Left lobe of liver (tissue), 2 donors: ENCODE measurements at regions not wholly inside any gene's neighbourhood (a gene's known extent, or its start where the extent isn't known, plus 50 kb on each side); places are given as distances from the start of the nearest gene placed in this dataset.

Experiments
- ATAC-seq: fragments of 200-7000 bp; cut with Tn5 transposase; one replicate; pipeline ENCODE4 v1.9.1; 2020; ENCODE audit warnings: mild to moderate bottlenecking, moderate library complexity
- DNase-seq: peaks from one replicate; pipeline ENCODE4 v3.0.0-alpha.2; 2020; ENCODE audit warnings: low spot score
- donor health status: DM: no; HTN: no; CAD: no; lungs with moderate emphysema.
- donor health status: DM: no; HTN: yes; CAD: no.

- DNase-seq = no peak
Observed at GRCh38 chrX:46447384-46447783, 97.8 kb downstream of the ZNF674 start.

GRCh38 chrX:46446727-46447378 is 98.4 kb downstream of the ZNF674 start:
- DNase-seq (peak; percentile 86), ATAC-seq (peak; percentile 97)

More at GRCh38 chrX:46447384-46447783, 97.8 kb downstream of the ZNF674 start:
- peak; percentile 58 for ATAC-seq

- ATAC-seq (no peak), DNase-seq (no peak)
Observed at GRCh38 chrX:46444011-46444410, 101.2 kb downstream of the ZNF674 start.

GRCh38 chrX:46436744-46437143 is 108.5 kb downstream of the ZNF674 start:
- ATAC-seq (no peak), DNase-seq (no peak)

- no peak for ATAC-seq
- no peak for DNase-seq
Observed at GRCh38 chrX:46433892-46434291, 111.3 kb downstream of the ZNF674 start.

- ATAC-seq (peak; percentile 81), DNase-seq (peak; percentile 53)
Observed at GRCh38 chrX:46408553-46409407, 136.4 kb downstream of the ZNF674 start.

GRCh38 chrX:46407753-46408130 is 137.5 kb downstream of the ZNF674 start:
- ATAC-seq (no peak), DNase-seq (no peak)

- no peak for ATAC-seq
- DNase-seq = no peak
Observed at GRCh38 chrX:46407036-46407752, 138.0 kb downstream of the ZNF674 start.

- no peak for ATAC-seq
- DNase-seq = no peak
Observed at GRCh38 chrX:46404774-46405173, 140.4 kb downstream of the ZNF674 start.

- DNase-seq = no peak
- ATAC-seq = peak; percentile 40
Observed at GRCh38 chrX:46400530-46401443, 144.4 kb downstream of the ZNF674 start.

- DNase-seq (no peak), ATAC-seq (no peak)
Observed at GRCh38 chrX:46398874-46399273, 146.3 kb downstream of the ZNF674 start.

GRCh38 chrX:46398126-46398525 is 147.1 kb downstream of the ZNF674 start:
- DNase-seq (no peak), ATAC-seq (no peak)

- DNase-seq (no peak), ATAC-seq (no peak)
Observed at GRCh38 chrX:46386511-46386910, 158.7 kb downstream of the ZNF674 start.

GRCh38 chrX:46383006-46383405 is 162.2 kb downstream of the ZNF674 start:
- no peak for ATAC-seq
- no peak for DNase-seq

- DNase-seq (no peak), ATAC-seq (no peak)
Observed at GRCh38 chrX:46382595-46382994, 162.6 kb downstream of the ZNF674 start.

GRCh38 chrX:46381630-46382029 is 163.6 kb downstream of the ZNF674 start:
- peak; percentile 65 for ATAC-seq
- no peak for DNase-seq

GRCh38 chrX:46380148-46380752 is 165.0 kb downstream of the ZNF674 start:
- DNase-seq = no peak
- no peak for ATAC-seq

- DNase-seq (no peak), ATAC-seq (peak; percentile 56)
Observed at GRCh38 chrX:46376246-46376885, 168.9 kb downstream of the ZNF674 start.

- ATAC-seq (no peak), DNase-seq (no peak)
Observed at GRCh38 chrX:46375831-46376230, 169.4 kb downstream of the ZNF674 start.

GRCh38 chrX:46374371-46374770 is 170.8 kb downstream of the ZNF674 start:
- DNase-seq (no peak), ATAC-seq (no peak)
